Ishikawa (cell line): ENCODE measurements at regions not wholly inside any gene's neighbourhood (a gene's known extent, or its start where the extent isn't known, plus 50 kb on each side); places are given as distances from the start of the nearest gene placed in this dataset.

Experiments used
- CEBPB ChIP-seq: IDR thresholded peaks from 2 replicates; pipeline ENCODE4 v1.6.1; 2012
- CREB1 ChIP-seq: IDR thresholded peaks from 2 replicates; pipeline ENCODE4 v1.6.1; 2012; ENCODE audit warnings: low read depth
- EGR1 ChIP-seq: IDR thresholded peaks from 2 replicates; pipeline ENCODE4 v1.6.1; 2012
- EP300 ChIP-seq: IDR thresholded peaks from 2 replicates; pipeline ENCODE4 v1.6.1; 2012; ENCODE audit warnings: borderline replicate concordance
- MAX ChIP-seq: IDR thresholded peaks from 2 replicates; pipeline ENCODE4 v1.6.1; 2012
- RAD21 ChIP-seq: IDR thresholded peaks from 2 replicates; pipeline ENCODE4 v1.6.1; 2012; ENCODE audit warnings: low read depth
- REST ChIP-seq: IDR thresholded peaks from 2 replicates; pipeline ENCODE4 v1.6.1; 2012; ENCODE audit warnings: low read depth, mild to moderate bottlenecking
- TAF1 ChIP-seq: IDR thresholded peaks from 2 replicates; pipeline ENCODE4 v1.6.1; 2012; ENCODE audit warnings: low read depth, mild to moderate bottlenecking
- TCF12 ChIP-seq: IDR thresholded peaks from 2 replicates; pipeline ENCODE4 v1.6.1; 2012; ENCODE audit warnings: low read depth
- USF1 ChIP-seq: IDR thresholded peaks from 2 replicates; pipeline ENCODE4 v1.6.1; 2012
- YY1 ChIP-seq: IDR thresholded peaks from 2 replicates; pipeline ENCODE4 v1.6.1; 2012; ENCODE audit warnings: low read depth

GRCh38 chr3:177968891-177969290 is 567.3 kb upstream of the KCNMB2 start:
- no peak for TF ChIP-seq MAX
- no peak for TF ChIP-seq REST
- no peak for TF ChIP-seq EP300
- TF ChIP-seq YY1 = no peak
- TF ChIP-seq TCF12 = no peak
- TF ChIP-seq USF1 = no peak
- no peak for TF ChIP-seq EGR1
- no peak for TF ChIP-seq TAF1
- no peak for TF ChIP-seq CREB1
- no peak for TF ChIP-seq RAD21
- no peak for TF ChIP-seq CEBPB
